ENCODE measurements at regions not wholly inside any gene's neighbourhood (a gene's known extent, or its start where the extent isn't known, plus 50 kb on each side); places are given as distances from the start of the nearest gene placed in this dataset.
"Not testable (repeated sequence)": the region's sequence is repeated elsewhere in the genome, so short reads cannot be mapped to it uniquely, and the experiment has no call there.

DNA sequence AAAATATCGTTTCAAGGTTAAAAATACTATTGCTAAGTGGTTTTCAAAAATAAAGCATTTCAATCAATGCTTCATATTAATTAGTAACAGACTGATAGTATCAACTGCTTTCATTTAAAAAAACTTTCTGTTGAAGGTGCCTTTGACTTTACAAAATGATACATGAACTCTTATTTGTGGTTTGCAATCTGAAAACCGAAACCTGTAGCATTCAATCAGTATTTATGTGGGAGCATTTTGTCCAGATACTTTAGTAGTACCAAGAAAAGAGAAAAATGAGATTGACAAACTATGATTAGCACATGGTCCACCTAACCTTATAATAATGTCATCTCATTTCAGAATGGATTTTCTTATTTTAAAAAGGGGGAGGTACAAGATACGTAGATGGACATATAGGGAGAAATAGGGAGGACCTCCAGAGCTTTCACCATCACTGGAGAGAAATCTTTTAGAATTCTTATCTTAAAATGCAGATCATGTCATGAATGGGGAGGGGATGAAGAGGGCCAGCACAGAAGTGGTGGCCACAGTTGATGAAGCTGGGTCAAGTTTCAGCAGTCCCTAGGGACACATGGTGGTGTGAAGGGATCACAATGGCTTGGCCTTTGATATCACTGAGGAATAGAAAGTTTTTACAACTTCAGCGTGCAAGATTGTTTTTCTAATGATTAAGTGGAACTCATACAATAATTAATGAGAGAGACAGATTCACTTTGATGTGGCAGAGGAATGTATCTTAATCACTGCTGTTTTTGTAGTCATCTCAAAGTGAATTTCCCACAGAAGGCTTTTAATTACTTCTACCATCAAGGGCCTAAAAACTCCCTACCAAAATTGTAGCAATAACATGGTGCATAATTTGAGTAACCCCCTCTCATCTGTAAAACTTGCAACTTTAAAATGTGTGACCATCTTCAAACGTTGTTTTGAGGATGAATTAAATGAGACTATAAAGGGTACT is 322.3 kb upstream of the EDIL3 start:
- no peak for DNase-seq (ENCODE audit: low read depth)
- TF ChIP-seq, protein P1, sequence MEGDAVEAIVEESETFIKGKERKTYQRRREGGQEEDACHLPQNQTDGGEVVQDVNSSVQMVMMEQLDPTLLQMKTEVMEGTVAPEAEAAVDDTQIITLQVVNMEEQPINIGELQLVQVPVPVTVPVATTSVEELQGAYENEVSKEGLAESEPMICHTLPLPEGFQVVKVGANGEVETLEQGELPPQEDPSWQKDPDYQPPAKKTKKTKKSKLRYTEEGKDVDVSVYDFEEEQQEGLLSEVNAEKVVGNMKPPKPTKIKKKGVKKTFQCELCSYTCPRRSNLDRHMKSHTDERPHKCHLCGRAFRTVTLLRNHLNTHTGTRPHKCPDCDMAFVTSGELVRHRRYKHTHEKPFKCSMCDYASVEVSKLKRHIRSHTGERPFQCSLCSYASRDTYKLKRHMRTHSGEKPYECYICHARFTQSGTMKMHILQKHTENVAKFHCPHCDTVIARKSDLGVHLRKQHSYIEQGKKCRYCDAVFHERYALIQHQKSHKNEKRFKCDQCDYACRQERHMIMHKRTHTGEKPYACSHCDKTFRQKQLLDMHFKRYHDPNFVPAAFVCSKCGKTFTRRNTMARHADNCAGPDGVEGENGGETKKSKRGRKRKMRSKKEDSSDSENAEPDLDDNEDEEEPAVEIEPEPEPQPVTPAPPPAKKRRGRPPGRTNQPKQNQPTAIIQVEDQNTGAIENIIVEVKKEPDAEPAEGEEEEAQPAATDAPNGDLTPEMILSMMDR (IDR thresholded peaks at IDR 0.05; ENCODE audit: insufficient read depth, low read depth, low read length, missing control alignments) = no peak

DNA sequence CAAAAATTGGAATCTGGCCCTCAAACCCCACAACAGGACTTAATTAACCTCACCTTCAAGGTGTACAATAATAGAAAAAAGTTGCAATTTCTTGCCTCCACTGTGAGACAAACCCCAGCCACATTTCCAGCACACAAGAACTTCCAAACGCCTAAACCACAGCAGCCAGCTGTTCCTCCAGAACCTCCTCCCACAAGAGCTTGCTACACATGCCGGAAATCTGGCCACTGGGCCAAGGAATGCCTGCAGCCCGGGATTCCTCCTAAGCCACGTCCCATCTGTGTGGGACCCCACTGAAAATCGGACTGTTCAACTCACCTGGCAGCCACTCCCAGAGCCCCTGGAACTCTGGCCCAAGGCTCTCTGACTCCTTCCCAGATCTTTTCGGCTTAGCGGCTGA is 315.9 kb upstream of the EDIL3 start:
- not testable (repeated sequence) for H3K4me3 ChIP-seq (ENCODE audit: low read length); DNase-seq (ENCODE audit: low read depth)

More for the DNA sequence above, 322.3 kb upstream of the EDIL3 start:
- H3K4me3 ChIP-seq (ENCODE audit: low read length) = no peak overlapping the region

DNA sequence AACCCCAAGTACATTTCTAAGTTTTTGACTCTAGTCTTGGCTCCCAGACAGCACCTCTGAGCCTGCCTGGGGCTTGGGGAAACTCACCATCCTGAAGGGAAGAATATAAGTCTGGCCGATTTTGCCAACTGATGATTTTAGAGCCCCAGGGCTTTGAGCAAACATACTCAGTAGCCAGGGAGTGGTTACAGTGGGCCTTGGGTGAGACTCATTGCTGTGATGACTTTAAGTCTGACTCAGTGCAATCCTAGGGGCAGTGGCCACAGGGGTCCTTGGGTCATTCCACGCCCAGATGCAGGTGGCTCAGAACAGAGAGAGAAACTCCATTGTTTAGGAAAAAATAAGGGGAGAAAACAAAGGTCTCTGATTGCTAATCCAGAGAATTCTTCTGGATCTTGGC is 312.0 kb upstream of the EDIL3 start:
- TF ChIP-seq, protein P1 (IDR thresholded peaks at IDR 0.05; ENCODE audit: insufficient read depth, low read depth, low read length, missing control alignments) = no peak
- H3K4me3 ChIP-seq (ENCODE audit: low read length) = no peak overlapping the region
- DNase-seq (ENCODE audit: low read depth) = peak; percentile 75

DNA sequence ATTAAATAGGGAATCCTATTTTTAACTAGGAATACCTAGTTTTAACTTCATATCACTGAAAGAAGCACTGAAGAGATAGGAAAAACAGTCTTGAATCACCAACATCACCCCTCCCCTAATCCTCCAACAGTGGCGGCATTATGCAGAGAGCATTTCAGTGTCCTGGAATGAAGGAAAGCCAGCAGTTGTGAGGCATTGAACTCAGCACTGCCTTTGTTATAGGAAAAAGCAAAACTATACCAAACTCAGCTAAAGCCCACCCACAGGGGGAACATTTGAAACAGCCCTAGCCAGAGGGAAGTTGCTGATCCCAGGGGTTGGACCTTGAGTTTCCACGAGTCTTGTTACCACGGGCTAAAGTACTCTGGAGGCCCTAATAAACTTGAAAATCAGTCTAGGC is 310.6 kb upstream of the EDIL3 start:
- H3K4me3 ChIP-seq (ENCODE audit: low read length) = no peak overlapping the region
- no peak for DNase-seq (ENCODE audit: low read depth)
- TF ChIP-seq, protein P1 (IDR thresholded peaks at IDR 0.05; ENCODE audit: insufficient read depth, low read depth, low read length, missing control alignments) = no peak

DNA sequence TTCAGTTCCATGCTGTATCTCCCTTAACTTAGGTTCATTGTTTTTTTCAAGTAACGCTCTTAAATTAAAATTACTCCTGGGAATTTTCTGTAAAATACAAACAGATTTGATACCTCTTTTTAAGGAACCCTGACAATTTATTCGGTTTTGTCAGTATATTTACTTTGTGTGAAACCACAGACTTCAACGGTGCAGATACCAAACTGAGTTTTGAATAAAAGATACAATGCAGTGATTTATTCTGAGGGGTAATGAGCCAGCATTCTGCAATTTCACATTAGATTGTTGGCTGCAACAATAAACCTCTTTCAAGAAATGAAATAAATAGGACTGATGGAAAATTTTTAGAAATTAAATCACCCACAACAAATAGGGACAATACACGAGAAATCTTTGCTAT is 308.6 kb upstream of the EDIL3 start:
- H3K4me3 ChIP-seq (ENCODE audit: low read length) = no peak overlapping the region
- no peak for DNase-seq (ENCODE audit: low read depth)
- TF ChIP-seq, protein P1 (IDR thresholded peaks at IDR 0.05; ENCODE audit: insufficient read depth, low read depth, low read length, missing control alignments) = no peak

DNA sequence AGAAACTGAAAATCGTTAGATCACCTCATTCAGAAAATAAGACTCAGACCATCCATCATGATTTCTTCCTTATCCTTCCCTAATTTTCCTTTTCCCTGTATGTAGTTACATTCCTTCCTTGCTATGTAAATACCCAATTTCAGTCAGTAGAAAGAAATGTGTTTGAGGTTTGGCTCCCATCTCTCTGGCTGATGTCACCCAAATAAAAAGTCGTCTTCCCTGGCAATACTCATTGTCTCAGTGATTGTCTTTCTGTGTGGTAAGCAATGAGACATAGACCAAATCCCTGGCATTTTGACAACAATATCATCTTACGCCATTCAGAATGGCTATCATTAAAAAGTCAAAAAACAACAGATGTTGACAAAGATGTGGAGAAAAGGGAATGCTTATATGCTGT is 303.9 kb upstream of the EDIL3 start:
- TF ChIP-seq, protein P1 (IDR thresholded peaks at IDR 0.05; ENCODE audit: insufficient read depth, low read depth, low read length, missing control alignments) = no peak
- H3K4me3 ChIP-seq (ENCODE audit: low read length) = no peak overlapping the region
- DNase-seq (ENCODE audit: low read depth) = peak; percentile 64

DNA sequence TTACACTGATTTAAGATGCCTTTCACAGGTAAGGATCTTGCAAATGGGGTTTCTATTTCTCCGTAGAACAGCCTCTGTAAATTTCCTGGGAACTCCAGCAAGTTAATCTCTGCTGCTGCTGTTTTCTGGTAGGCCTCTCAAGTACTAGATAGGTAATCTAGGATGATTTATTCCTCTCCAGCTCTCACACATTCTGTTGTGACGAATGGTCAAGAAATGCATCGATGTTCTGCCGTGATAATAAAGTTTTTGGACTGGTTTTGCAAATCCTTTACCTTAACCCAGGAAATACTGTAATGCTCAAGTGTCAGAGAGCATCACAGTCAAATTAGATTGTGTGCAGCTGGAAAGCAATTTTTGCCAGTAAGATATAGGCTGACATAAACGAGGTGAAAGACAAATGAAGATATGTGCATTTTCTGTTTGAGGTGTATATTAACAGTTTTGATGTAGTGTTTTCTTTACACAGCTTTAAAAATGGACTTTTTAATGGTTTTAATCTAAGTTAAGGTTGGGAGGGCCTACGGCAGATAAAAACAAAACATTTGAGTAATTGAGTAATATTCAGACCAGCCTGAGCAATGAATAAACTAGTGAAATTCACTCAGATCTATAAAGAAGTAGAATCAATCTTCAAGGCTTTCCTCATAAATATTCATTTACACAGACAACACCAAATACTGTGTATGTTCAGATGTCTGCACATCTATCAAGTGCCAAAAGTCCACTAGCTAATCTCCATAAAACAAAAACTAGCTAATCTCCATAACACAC is 300.6 kb upstream of the EDIL3 start:
- DNase-seq (ENCODE audit: low read depth) = no peak
- TF ChIP-seq, protein P1 (IDR thresholded peaks at IDR 0.05; ENCODE audit: insufficient read depth, low read depth, low read length, missing control alignments) = no peak
- H3K4me3 ChIP-seq (ENCODE audit: low read length) = no peak overlapping the region
